Trophoblast cell (in vitro differentiated cells and primary cell): ENCODE measurements at regions not wholly inside any gene's neighbourhood (a gene's known extent, or its start where the extent isn't known, plus 50 kb on each side); places are given as distances from the start of the nearest gene placed in this dataset.

ENCODE experiments used
- DNase-seq, 2 donors: peaks; one replicate each; pipeline ENCODE4 v3.0.0-alpha.2; 2016
- H2AFZ ChIP-seq: 2 replicates; pipeline ENCODE4 v1.6.1; 2013; ENCODE audit warnings: low read length, moderate library complexity, mild to moderate bottlenecking; ENCODE audit not compliant: insufficient read depth, poor library complexity
- H2AK5ac ChIP-seq: 2 replicates; pipeline ENCODE4 v1.6.1; 2013; ENCODE audit warnings: mild to moderate bottlenecking, low read length
- H2BK120ac ChIP-seq: 2 replicates; pipeline ENCODE4 v1.6.1; 2013; ENCODE audit warnings: low read length, mild to moderate bottlenecking, moderate library complexity; ENCODE audit not compliant: insufficient read depth, poor library complexity
- H2BK12ac ChIP-seq: 2 replicates; pipeline ENCODE4 v1.6.1; 2013; ENCODE audit warnings: mild to moderate bottlenecking, low read length, moderate library complexity
- H2BK5ac ChIP-seq: 2 replicates; pipeline ENCODE4 v1.6.1; 2013; ENCODE audit warnings: low read length, low read depth, moderate library complexity, mild to moderate bottlenecking; ENCODE audit not compliant: poor library complexity
- H3K14ac ChIP-seq: 2 replicates; pipeline ENCODE4 v1.6.1; 2013; ENCODE audit warnings: mild to moderate bottlenecking, low read length
- H3K18ac ChIP-seq: 2 replicates; pipeline ENCODE4 v1.6.1; 2013; ENCODE audit warnings: mild to moderate bottlenecking, low read length
- H3K23ac ChIP-seq: 2 replicates; pipeline ENCODE4 v1.6.1; 2013; ENCODE audit warnings: low read length
- H3K27ac ChIP-seq: 2 replicates; pipeline ENCODE4 v1.5.1; 2013; ENCODE audit warnings: low read depth, mild to moderate bottlenecking, inconsistent platforms, low read length, moderate library complexity
- H3K27me3 ChIP-seq: 2 replicates; pipeline ENCODE4 v1.6.1; 2013; ENCODE audit warnings: inconsistent platforms, mild to moderate bottlenecking, low read length, moderate library complexity; ENCODE audit not compliant: insufficient read depth
- H3K36me3 ChIP-seq, 2 experiments: 1 replicate in 1 of 2; 2 replicates in 1 of 2; pipeline ENCODE4 v1.6.1; 2013; ENCODE audit warnings: low read length in 2 of 2, mild to moderate bottlenecking in 2 of 2, moderate library complexity in 1 of 2; ENCODE audit not compliant: insufficient read depth in 2 of 2, control insufficient read depth in 1 of 2
- H3K4ac ChIP-seq: 2 replicates; pipeline ENCODE4 v1.6.1; 2013; ENCODE audit warnings: low read depth, mild to moderate bottlenecking, low read length, moderate library complexity
- H3K4me1 ChIP-seq, 2 experiments: 1 replicate in 1 of 2; 2 replicates in 1 of 2; pipeline ENCODE4 v1.6.1; 2013; ENCODE audit warnings: low read length in 2 of 2, mild to moderate bottlenecking in 2 of 2, moderate library complexity in 1 of 2; ENCODE audit not compliant: insufficient read depth in 2 of 2, control insufficient read depth in 1 of 2
- H3K4me2 ChIP-seq: 2 replicates; pipeline ENCODE4 v1.6.1; 2013; ENCODE audit warnings: inconsistent platforms, mild to moderate bottlenecking, low read length, moderate library complexity
- H3K4me3 ChIP-seq: 2 replicates; pipeline ENCODE4 v1.5.1; 2013; ENCODE audit warnings: mild to moderate bottlenecking, low read depth, low read length, inconsistent platforms
- H3K79me1 ChIP-seq: one replicate; pipeline ENCODE4 v1.6.1; 2013; ENCODE audit warnings: low read length
- H3K79me2 ChIP-seq: 2 replicates; pipeline ENCODE4 v1.6.1; 2013; ENCODE audit warnings: low read length, mild to moderate bottlenecking; ENCODE audit not compliant: control insufficient read depth, insufficient read depth, poor library complexity
- H3K9ac ChIP-seq: 2 replicates; pipeline ENCODE4 v1.6.1; 2013; ENCODE audit warnings: mild to moderate bottlenecking, low read length
- H3K9me3 ChIP-seq: 2 replicates; pipeline ENCODE4 v1.6.1; 2013; ENCODE audit warnings: low read depth, mild to moderate bottlenecking, control low read depth, inconsistent platforms, low read length; ENCODE audit not compliant: insufficient read depth
- H4K12ac ChIP-seq: 2 replicates; pipeline ENCODE4 v1.6.1; 2013; ENCODE audit warnings: low read depth, mild to moderate bottlenecking, low read length, moderate library complexity
- H4K8ac ChIP-seq: 2 replicates; pipeline ENCODE4 v1.6.1; 2013; ENCODE audit warnings: low read depth, mild to moderate bottlenecking, low read length, moderate library complexity
- H4K91ac ChIP-seq: one replicate; pipeline ENCODE4 v1.6.1; 2013; ENCODE audit warnings: low read depth, mild to moderate bottlenecking, low read length, moderate library complexity
- WGBS: extraction: QIAGEN DNeasy Blood & Tissue Kit; methylation state at CpG from one replicate; pipeline ENCODE4 v1.1.7; 2013; ENCODE audit warnings: missing lambda C conversion rate; ENCODE audit not compliant: insufficient read length, insufficient coverage; ENCODE audit errors: extremely low coverage; 5-methylcytosine and 5-hydroxymethylcytosine counted together

DNA sequence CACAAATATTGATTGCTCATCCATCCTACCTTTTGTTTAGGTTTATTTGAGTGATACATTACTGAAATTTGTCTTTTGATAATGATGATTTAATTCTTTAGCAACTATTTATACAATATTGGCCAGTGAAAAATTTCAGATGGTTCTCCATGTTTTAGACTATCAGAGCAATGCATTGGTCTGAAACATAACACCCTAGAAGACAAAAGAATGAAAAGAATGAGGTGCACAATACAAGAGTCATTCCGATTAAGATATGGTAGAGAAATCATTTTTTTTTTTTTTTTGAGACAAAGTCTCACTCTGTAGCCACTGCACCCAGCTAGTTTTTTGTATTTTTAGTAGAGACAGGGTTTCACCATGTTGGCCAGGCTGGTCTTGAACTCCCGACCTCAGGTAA is 197.4 kb upstream of the FAM98A start:
- Histone ChIP-seq H2BK120ac (no peak overlapping the region), H3K4ac (no peak overlapping the region), H3K27me3 (no peaks in the 10 kb centered on the region), H4K12ac (no peak overlapping the region), H3K79me2 (no peaks in the 10 kb centered on the region), H3K9ac (no peak overlapping the region), H3K4me1 (no peaks in the 10 kb centered on the region), H3K23ac (no peak overlapping the region), H3K18ac (no peak overlapping the region), H3K4me3 (no peak overlapping the region), H3K14ac (no peak overlapping the region), H2BK5ac (no peak overlapping the region), H3K36me3 (no peaks in the 10 kb centered on the region), H2BK12ac (no peak overlapping the region), H3K79me1 (no peaks in the 10 kb centered on the region), H4K91ac (no peak overlapping the region), H2AK5ac (no peak overlapping the region), H3K9me3 (no peaks in the 10 kb centered on the region), H3K27ac (no peak overlapping the region), H3K4me2 (no peak overlapping the region), H4K8ac (no peak overlapping the region), H2AFZ (no peak overlapping the region)
- no CpG with 5 or more reads among the region's 2 CpGs for WGBS
- DNase-seq, result no peak

DNA sequence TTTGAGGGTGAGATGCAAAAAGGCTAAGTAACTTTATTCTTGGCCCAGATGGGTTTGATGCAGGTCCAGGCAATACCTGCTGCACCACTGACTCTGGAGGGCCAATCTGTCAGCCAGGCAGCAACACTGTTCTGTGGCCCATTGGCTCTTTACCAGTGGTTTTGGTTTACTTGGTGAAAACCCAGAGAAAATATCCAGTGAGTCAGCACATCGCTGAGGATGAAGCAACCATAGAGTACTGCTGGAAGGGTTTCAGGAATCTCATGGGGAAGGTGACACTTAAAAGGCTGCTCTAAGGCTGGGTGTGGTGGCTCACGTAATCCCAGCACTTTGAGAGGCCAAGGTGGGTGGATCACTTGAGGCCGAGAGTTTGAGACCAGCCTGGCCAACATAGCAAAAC is 192.5 kb upstream of the FAM98A start:
- H3K36me3 ChIP-seq, result no peaks in the 10 kb centered on the region
- no peak overlapping the region for H3K18ac ChIP-seq
- no peak overlapping the region for H4K91ac ChIP-seq
- H3K23ac ChIP-seq, result no peak overlapping the region
- no peak overlapping the region for H2AK5ac ChIP-seq
- no peak overlapping the region for H2AFZ ChIP-seq
- no peaks in the 10 kb centered on the region for H3K9me3 ChIP-seq
- no peaks in the 10 kb centered on the region for H3K79me1 ChIP-seq
- no peak overlapping the region for H2BK12ac ChIP-seq
- H3K79me2 ChIP-seq, result no peaks in the 10 kb centered on the region
- H3K4ac ChIP-seq, result no peak overlapping the region
- no peak overlapping the region for H3K9ac ChIP-seq
- H2BK120ac ChIP-seq, result no peak overlapping the region
- H3K27ac ChIP-seq, result no peak overlapping the region
- H3K4me3 ChIP-seq, result no peak overlapping the region
- H3K14ac ChIP-seq, result no peak overlapping the region
- H4K8ac ChIP-seq, result no peak overlapping the region
- no peaks in the 10 kb centered on the region for H3K4me1 ChIP-seq
- H3K27me3 ChIP-seq, result no peaks in the 10 kb centered on the region
- no peak overlapping the region for H3K4me2 ChIP-seq
- no CpG with 5 or more reads among the region's 3 CpGs for WGBS
- no peak overlapping the region for H2BK5ac ChIP-seq
- no peak overlapping the region for H4K12ac ChIP-seq
- DNase-seq, result peak; percentile 30 to 53

DNA sequence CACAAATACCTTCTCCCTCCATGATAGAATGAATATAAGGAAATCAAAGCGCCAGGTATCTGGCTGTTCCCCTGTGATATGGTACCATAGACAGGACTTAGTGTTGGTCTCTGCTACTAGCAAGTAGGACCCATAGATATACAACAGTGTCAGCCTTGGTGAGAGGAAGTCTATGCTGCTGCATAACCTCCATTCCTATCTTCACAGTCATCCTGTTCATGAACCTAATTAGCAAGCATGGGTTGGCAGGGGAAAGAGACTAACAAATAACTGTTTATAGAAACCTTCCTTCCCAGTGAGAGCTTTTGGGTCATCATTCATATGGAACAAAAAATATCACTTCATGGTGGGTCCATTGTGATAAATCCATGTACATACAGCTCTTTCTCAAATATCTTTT is 188.9 kb upstream of the FAM98A start:
- Histone ChIP-seq H3K79me2 (no peaks in the 10 kb centered on the region), H3K4me1 (no peaks in the 10 kb centered on the region), H3K27me3 (no peaks in the 10 kb centered on the region), H3K14ac (no peak overlapping the region), H2AFZ (no peak overlapping the region), H3K23ac (no peak overlapping the region), H3K4me2 (no peak overlapping the region), H3K27ac (no peak overlapping the region), H3K79me1 (no peaks in the 10 kb centered on the region), H2BK120ac (no peak overlapping the region), H3K9ac (no peak overlapping the region), H4K8ac (no peak overlapping the region), H3K9me3 (no peaks in the 10 kb centered on the region), H3K36me3 (no peaks in the 10 kb centered on the region), H3K4me3 (no peak overlapping the region), H2AK5ac (no peak overlapping the region), H3K4ac (no peak overlapping the region), H2BK12ac (no peak overlapping the region), H4K12ac (no peak overlapping the region), H2BK5ac (no peak overlapping the region), H4K91ac (no peak overlapping the region), H3K18ac (no peak overlapping the region)
- no CpG with 5 or more reads among the region's 1 CpG for WGBS
- DNase-seq, result peak; percentile 11 to 46

DNA sequence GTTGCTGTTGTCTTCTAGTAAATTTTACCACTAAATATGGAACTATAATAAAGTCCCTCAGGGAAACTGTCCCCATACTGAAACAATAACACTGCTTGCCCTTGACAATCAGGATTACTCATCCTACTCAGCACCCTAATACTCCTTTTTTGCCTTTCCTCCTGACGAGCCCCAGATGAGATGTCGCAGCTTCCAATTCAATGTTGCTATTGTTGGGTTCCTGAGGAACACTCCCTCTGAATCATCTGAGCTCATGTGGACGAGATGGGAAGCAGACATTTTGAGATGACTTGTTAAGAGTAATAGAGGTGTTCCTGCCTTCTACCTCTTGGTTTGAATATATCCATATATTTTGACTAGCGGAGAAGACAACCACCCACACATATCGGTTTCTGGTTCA is 187.8 kb upstream of the FAM98A start:
- no CpG with 5 or more reads among the region's 5 CpGs for WGBS
- Histone ChIP-seq H3K27ac (no peak overlapping the region), H3K9ac (no peak overlapping the region), H2BK5ac (no peak overlapping the region), H4K12ac (no peak overlapping the region), H3K4me2 (no peak overlapping the region), H3K4me1 (no peaks in the 10 kb centered on the region), H2AK5ac (no peak overlapping the region), H3K23ac (no peak overlapping the region), H3K18ac (no peak overlapping the region), H3K27me3 (no peaks in the 10 kb centered on the region), H3K36me3 (no peaks in the 10 kb centered on the region), H2BK12ac (no peak overlapping the region), H3K4me3 (no peak overlapping the region), H3K4ac (no peak overlapping the region), H3K79me1 (no peaks in the 10 kb centered on the region), H4K91ac (no peak overlapping the region), H3K14ac (no peak overlapping the region), H2AFZ (no peak overlapping the region), H4K8ac (no peak overlapping the region), H3K9me3 (no peaks in the 10 kb centered on the region), H2BK120ac (no peak overlapping the region), H3K79me2 (no peaks in the 10 kb centered on the region)
- DNase-seq, result no peak
